22Rv1 (cell line): ENCODE measurements at regions not wholly inside any gene's neighbourhood (a gene's known extent, or its start where the extent isn't known, plus 50 kb on each side); places are given as distances from the start of the nearest gene placed in this dataset.

Experiments used
- ZFX ChIP-seq: fragments of 450-650 bp; IDR thresholded peaks from 2 replicates; pipeline ENCODE4 v1.6.1; 2017; ENCODE audit warnings: antibody characterized with exemption, borderline replicate concordance
- TF ChIP-seq, protein P1 (sequence below): fragments of 450-650 bp; IDR thresholded peaks from 2 replicates; pipeline ENCODE4 v1.5.1; 2017; ENCODE audit warnings: mild to moderate bottlenecking

DNA sequence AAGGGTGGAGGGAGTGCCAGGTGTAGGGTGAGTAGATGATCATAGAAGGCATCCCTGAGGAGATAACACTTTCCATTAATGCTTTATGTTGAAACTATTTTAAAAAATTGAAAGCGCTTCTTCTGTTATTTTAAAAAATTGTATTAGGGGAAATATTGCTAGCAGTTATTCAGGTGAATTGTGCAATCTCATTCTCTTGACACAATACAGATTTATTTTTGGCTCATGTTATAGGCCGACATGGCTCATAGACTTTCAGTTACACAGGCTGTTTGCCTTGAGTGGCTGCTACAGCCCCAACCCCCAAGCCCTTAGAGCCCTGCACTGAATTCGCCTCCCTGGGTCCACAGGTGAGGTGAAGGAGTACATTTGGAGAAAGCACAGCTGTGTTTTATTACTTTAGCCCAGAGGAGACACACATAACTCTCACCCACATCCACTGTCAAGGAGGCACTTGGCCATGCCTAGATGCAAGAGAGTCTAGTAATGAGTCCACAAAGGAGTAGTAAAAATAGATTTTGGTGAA, 228.2 kb downstream of the RFPL4B start:
- TF ChIP-seq, protein P1, sequence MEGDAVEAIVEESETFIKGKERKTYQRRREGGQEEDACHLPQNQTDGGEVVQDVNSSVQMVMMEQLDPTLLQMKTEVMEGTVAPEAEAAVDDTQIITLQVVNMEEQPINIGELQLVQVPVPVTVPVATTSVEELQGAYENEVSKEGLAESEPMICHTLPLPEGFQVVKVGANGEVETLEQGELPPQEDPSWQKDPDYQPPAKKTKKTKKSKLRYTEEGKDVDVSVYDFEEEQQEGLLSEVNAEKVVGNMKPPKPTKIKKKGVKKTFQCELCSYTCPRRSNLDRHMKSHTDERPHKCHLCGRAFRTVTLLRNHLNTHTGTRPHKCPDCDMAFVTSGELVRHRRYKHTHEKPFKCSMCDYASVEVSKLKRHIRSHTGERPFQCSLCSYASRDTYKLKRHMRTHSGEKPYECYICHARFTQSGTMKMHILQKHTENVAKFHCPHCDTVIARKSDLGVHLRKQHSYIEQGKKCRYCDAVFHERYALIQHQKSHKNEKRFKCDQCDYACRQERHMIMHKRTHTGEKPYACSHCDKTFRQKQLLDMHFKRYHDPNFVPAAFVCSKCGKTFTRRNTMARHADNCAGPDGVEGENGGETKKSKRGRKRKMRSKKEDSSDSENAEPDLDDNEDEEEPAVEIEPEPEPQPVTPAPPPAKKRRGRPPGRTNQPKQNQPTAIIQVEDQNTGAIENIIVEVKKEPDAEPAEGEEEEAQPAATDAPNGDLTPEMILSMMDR = no peak
- TF ChIP-seq ZFX = no peak
